A673 (cell line): ENCODE measurements at regions not wholly inside any gene's neighbourhood (a gene's known extent, or its start where the extent isn't known, plus 50 kb on each side); places are given as distances from the start of the nearest gene placed in this dataset.

Experiments used
- BruUV-seq: library from RNA; stranded (reverse); fragments of 400-500 nt; replicated peaks from 2 replicates; lab custom pipeline; 2021; lab: Mats Ljungman, UMichigan
- CTCF ChIA-PET: fragments of 300-600 bp; sonication (Branson Sonifier 250); formaldehyde crosslinking; loops from one replicate; lab custom pipeline; 2022; ENCODE audit warnings: antibody characterized with exemption; lab: Charles Lee
- POLR2A ChIA-PET: fragments of 300-600 bp; sonication (Branson Sonifier 250); formaldehyde crosslinking; loops from one replicate; lab custom pipeline; 2022; ENCODE audit warnings: antibody characterized with exemption; ENCODE audit not compliant: low non-redundant PET; lab: Charles Lee
- DNase-seq: peaks from one replicate; pipeline ENCODE4 v3.0.0-alpha.2; 2015; ENCODE audit warnings: low spot score
- H3K27ac ChIP-seq: fragments of 200-600 bp; sonication (generic); 2 replicates; pipeline ENCODE4 v1.5.1; 2016; ENCODE audit warnings: mixed run types, low read depth, mild to moderate bottlenecking, mixed read lengths, antibody characterized with exemption, low read length; ENCODE audit not compliant: poor library complexity, severe bottlenecking
- H3K27me3 ChIP-seq: fragments of 200-600 bp; sonication (generic); replicated peaks from 2 replicates; pipeline ENCODE4 v1.6.1; 2017; ENCODE audit warnings: mixed run types, low read depth, mild to moderate bottlenecking, mixed read lengths, antibody characterized with exemption, low read length; ENCODE audit not compliant: insufficient read depth, poor library complexity
- H3K36me3 ChIP-seq: fragments of 200-600 bp; sonication (generic); 2 replicates; pipeline ENCODE4 v1.6.1; 2016; ENCODE audit warnings: mixed run types, mild to moderate bottlenecking, mixed read lengths, antibody characterized with exemption, low read length; ENCODE audit not compliant: insufficient read depth, poor library complexity, severe bottlenecking
- H3K4me1 ChIP-seq: fragments of 200-600 bp; sonication (generic); 2 replicates; pipeline ENCODE4 v1.6.1; 2017; ENCODE audit warnings: mixed run types, mild to moderate bottlenecking, mixed read lengths, antibody characterized with exemption, low read length; ENCODE audit not compliant: insufficient read depth, poor library complexity, severe bottlenecking
- H3K4me3 ChIP-seq: fragments of 200-600 bp; sonication (generic); 2 replicates; pipeline ENCODE4 v1.5.1; 2016; ENCODE audit warnings: low read depth, mixed run types, mild to moderate bottlenecking, mixed read lengths, low read length; ENCODE audit not compliant: poor library complexity, severe bottlenecking
- H3K9me3 ChIP-seq: fragments of 200-600 bp; sonication (generic); 2 replicates; pipeline ENCODE4 v1.6.1; 2016; ENCODE audit warnings: mixed run types, low read depth, mild to moderate bottlenecking, mixed read lengths, antibody characterized with exemption, low read length; ENCODE audit not compliant: poor library complexity, severe bottlenecking
- CTCF ChIP-seq: fragments of 300-800, 200-600 bp; sonication (generic); conservative IDR thresholded peaks from 2 replicates; pipeline ENCODE4 v1.5.1; 2017; ENCODE audit warnings: low read depth, mild to moderate bottlenecking, antibody characterized with exemption, low read length, moderate library complexity, mixed read lengths
- EZH2 ChIP-seq: fragments of 200-600 bp; sonication (generic); IDR thresholded peaks from 2 replicates; pipeline ENCODE4 v1.6.1; 2017; ENCODE audit warnings: borderline replicate concordance, low read depth, mild to moderate bottlenecking, mixed read lengths, antibody characterized with exemption, low read length; ENCODE audit not compliant: poor library complexity, severe bottlenecking
- intact Hi-C: fragments of 100-400 bp; cut with micrococcal nuclease; formaldehyde crosslinking; loops from one replicate; pipeline ENCODE4 v1.10.0; 2022; ENCODE audit not compliant: unreplicated experiment

- no TSS peak for BruUV-seq
- CTCF ChIA-PET, result no interaction called here
- intact Hi-C loops, result no loop called here
Measured at GRCh38 chr2:21696900-21697299, 573.1 kb downstream of the TDRD15 start.

GRCh38 chr2:21700644-21701043, 576.9 kb downstream of the TDRD15 start:
- no peak for TF ChIP-seq CTCF
- no peak for TF ChIP-seq EZH2
- ChIA-PET CTCF (no interaction called here), POLR2A (no interaction called here)
- Histone ChIP-seq H3K9me3 (no peaks in the 10 kb centered on the region), H3K4me3 (no peak overlapping the region), H3K27ac (no peak overlapping the region), H3K36me3 (no peaks in the 10 kb centered on the region), H3K4me1 (no peaks in the 10 kb centered on the region), H3K27me3 (no peaks in the 10 kb centered on the region)
- no peak for DNase-seq
- no TSS peak for BruUV-seq
- intact Hi-C loops, result no loop called here

More at GRCh38 chr2:21696900-21697299, 573.1 kb downstream of the TDRD15 start:
- H3K36me3 ChIP-seq, result no peaks in the 10 kb centered on the region
- no peaks in the 10 kb centered on the region for H3K9me3 ChIP-seq
- no peaks in the 10 kb centered on the region for H3K27me3 ChIP-seq
- H3K27ac ChIP-seq, result no peak overlapping the region
- no peak for TF ChIP-seq EZH2
- no peak for TF ChIP-seq CTCF
- no peaks in the 10 kb centered on the region for H3K4me1 ChIP-seq
- POLR2A ChIA-PET, result no interaction called here
- no peak overlapping the region for H3K4me3 ChIP-seq
- no peak for DNase-seq

GRCh38 chr2:21710031-21710430, 586.3 kb downstream of the TDRD15 start:
- no TSS peak for BruUV-seq
- ChIA-PET CTCF (no interaction called here), POLR2A (no interaction called here)
- TF ChIP-seq EZH2 (no peak), CTCF (no peak)
- H3K27ac ChIP-seq, result no peak overlapping the region
- H3K36me3 ChIP-seq, result no peaks in the 10 kb centered on the region
- intact Hi-C loops, result no loop called here
- no peaks in the 10 kb centered on the region for H3K9me3 ChIP-seq
- no peak overlapping the region for H3K4me3 ChIP-seq
- H3K4me1 ChIP-seq, result no peaks in the 10 kb centered on the region
- no peak for DNase-seq
- peaks cover 9% of the 10 kb centered on the region for H3K27me3 ChIP-seq
